WI38 (cell line): ENCODE measurements at regions not wholly inside any gene's neighbourhood (a gene's known extent, or its start where the extent isn't known, plus 50 kb on each side); places are given as distances from the start of the nearest gene placed in this dataset.

Experiments
- H3K4me3 ChIP-seq: 2 replicates; pipeline ENCODE4 v1.5.1; 2011; ENCODE audit warnings: low read depth, mild to moderate bottlenecking, control low read depth, low read length
- TF ChIP-seq, protein P1 (sequence below): IDR thresholded peaks from 2 replicates; pipeline ENCODE4 v1.5.1; 2012; ENCODE audit warnings: low read depth, mild to moderate bottlenecking, control low read depth, low read length

DNA sequence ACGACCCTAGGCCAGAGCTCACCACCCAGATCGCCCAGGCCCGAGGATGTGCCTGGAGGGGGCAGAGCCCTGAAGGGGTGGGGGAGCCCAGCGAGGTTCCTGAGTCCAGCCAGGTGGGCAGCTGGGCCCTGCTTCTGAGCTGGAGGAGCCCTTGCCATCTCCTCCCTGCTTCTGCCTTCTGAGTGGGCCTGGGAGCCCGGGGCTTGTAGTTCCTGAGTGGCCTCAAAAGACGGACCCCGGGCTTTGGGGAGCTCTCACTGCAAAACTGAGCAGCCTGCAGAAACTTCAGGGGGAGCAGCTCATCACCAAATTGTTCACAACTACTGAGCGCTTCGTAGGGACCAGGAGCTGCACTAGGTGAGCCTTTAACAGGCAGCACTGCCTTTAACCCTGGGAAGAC lies 112.1 kb downstream of the NCOR2 start:
- H3K4me3 ChIP-seq: no peak overlapping the region
- TF ChIP-seq, protein P1, sequence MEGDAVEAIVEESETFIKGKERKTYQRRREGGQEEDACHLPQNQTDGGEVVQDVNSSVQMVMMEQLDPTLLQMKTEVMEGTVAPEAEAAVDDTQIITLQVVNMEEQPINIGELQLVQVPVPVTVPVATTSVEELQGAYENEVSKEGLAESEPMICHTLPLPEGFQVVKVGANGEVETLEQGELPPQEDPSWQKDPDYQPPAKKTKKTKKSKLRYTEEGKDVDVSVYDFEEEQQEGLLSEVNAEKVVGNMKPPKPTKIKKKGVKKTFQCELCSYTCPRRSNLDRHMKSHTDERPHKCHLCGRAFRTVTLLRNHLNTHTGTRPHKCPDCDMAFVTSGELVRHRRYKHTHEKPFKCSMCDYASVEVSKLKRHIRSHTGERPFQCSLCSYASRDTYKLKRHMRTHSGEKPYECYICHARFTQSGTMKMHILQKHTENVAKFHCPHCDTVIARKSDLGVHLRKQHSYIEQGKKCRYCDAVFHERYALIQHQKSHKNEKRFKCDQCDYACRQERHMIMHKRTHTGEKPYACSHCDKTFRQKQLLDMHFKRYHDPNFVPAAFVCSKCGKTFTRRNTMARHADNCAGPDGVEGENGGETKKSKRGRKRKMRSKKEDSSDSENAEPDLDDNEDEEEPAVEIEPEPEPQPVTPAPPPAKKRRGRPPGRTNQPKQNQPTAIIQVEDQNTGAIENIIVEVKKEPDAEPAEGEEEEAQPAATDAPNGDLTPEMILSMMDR: no peak

DNA sequence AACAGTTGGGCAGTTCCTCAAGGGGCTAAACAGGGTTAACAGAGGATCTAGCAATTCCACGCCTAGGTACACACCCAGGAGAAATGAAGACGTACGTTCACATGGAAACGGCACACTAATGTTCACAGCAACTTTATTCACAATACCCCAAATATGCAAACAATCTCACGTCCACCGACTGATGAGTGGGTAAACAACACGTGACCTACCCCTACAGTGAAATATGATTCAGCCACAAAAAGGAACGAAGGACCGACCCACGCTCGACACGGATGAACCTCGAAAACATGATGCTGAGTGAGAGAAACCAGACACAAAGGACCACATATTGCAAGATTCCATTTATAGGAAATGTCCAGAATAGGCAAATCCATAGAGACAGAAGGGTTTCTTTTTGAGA lies 112.7 kb downstream of the NCOR2 start:
- H3K4me3 ChIP-seq: no peak overlapping the region
- TF ChIP-seq, protein P1: no peak

DNA sequence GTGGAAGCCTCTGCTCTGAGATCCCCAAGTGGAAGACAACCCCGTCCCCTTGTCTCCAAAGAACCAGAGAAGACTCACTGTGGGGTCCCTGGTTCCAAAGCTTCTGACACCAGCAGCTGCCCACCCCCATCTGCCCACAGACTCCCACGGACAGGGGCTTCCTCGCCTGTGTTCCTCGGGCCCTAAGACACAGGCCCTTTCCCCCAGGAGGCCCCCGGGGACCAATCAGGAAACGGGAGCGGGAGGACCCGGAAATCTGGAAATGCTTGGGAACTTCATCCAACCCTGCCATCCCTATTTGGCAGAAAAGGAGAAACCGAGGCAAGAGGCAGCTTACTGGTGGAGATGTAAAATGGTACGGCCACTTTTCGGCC lies 113.1 kb downstream of the NCOR2 start:
- TF ChIP-seq, protein P1: no peak

DNA sequence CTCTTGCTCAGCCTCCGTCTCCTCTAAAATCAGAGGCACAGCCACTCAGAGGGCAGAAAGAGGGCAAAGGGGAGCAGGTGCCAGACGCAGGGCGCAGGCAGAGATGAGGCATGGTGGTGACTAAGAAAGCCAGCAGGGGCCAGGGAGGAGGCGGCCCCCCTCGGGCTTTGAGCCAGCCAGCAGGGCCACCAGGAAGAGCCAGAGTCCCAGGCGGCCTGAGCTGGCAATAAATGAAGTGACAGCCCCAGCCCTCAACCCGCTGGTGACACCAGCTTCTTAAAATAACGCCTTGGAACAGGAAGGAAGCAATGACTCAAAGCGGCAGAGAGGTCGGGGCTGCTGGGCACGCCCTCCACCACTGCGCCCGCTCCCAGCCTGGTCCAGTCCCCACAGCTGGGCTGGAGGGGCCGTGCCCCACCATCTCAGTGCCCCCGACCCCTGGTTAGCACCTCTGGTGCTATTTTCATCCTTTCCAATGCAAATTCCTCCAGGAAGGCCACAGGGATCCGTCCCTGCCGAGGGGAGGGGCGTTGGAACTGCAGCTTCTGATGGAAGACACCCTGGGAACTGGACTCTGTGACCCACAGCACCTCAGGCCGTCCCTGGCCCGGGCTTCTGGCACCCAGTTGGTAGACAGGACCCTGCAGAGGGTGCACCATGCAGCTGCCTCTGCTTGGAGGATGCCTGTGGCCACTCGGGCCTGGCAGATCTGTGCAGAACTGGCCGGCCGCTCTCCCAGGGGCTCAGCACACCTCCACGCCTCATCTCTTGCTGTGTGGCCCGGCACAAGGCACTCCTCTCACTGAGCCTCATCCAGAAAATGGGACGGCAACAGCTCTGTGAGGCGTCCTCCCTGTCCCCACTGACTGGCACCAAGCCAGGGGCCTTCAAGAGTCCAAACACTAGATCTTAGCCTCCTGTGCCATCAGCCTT lies 113.7 kb downstream of the NCOR2 start:
- no peak overlapping the region for H3K4me3 ChIP-seq
- TF ChIP-seq, protein P1: no peak

More for the DNA sequence above, 113.1 kb downstream of the NCOR2 start:
- no peak overlapping the region for H3K4me3 ChIP-seq

DNA sequence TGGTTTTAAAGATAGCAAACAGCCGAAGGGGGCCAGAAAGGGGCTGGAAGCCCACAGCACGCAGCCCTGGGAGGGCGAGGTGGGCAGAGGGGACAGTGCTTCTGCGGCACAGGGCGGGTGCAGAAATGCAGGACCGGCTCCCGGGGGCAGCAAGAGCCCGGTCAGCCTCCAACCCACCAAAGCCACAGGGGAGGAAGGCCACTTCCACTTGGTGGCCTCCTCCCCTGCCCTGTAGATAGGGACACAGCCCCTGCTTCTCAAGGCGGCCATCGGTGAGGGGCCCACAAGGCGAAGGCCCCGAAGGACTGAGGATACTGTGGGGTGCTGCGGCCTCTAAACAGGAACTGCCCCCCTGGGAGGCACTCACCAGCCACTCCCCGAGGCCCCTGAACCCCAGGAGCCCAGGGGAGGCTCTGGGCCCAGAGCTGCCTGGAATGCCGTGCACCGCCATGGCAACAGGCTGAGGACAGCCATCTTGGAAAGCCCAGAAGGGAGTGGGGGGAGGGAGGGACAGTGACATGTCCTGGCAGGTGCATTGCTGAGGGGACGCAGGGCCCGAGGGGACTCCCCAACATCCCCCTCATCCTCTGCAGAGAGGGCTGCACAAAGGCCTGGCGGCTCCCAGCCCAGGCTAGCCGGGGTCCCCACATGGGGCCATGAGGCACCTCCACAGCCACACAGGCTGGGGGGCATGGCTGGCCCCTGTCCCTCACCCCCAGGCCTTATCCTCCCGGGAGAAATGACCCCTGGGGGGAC lies 114.7 kb downstream of the NCOR2 start:
- TF ChIP-seq, protein P1: no peak
- no peak overlapping the region for H3K4me3 ChIP-seq

DNA sequence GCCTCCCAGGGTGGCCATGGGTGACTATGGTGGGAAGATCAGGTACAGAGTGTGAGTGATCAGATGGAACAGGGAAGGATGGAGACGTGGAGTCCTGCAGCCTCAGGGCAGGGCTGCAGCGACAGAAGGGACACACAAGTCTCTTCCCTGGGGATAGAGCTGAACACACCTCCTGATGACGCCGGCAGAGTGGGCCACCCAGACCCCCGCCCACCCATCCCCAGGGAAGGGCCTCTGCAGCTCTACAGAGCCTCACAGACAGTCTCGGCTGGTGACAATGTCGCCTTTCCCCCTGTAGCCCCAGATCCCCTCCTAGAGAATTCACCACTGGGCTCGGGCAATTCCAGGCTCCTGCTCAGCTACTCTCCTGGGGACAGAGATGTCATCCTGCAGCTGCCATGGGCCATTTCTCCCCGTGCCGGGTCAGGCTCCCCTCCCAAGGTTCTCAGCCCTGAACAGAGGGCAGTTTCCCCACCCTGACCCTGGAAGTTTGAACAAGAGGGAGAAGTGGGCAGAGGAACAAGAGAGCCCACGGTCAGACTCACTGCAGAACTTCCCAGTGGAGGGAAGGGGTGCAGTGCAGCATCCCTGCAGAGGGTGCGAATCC lies 115.7 kb downstream of the NCOR2 start:
- TF ChIP-seq, protein P1: no peak
- H3K4me3 ChIP-seq: no peak overlapping the region
